Vagina (tissue), 2 donors: ENCODE measurements at regions not wholly inside any gene's neighbourhood (a gene's known extent, or its start where the extent isn't known, plus 50 kb on each side); places are given as distances from the start of the nearest gene placed in this dataset.
"Not testable (repeated sequence)": the region's sequence is repeated elsewhere in the genome, so short reads cannot be mapped to it uniquely, and the experiment has no call there.

ENCODE experiments used
- CTCF ChIP-seq, 3 experiments: fragments of 450-650 bp in 2 of 3; fragments of 200-600 bp in 1 of 3; sonication (generic) in 1 of 3; IDR thresholded peaks; one replicate each; pipeline ENCODE4 v1.5.1; 2017 to 2019; ENCODE audit warnings: antibody characterized with exemption in 3 of 3, mild to moderate bottlenecking in 2 of 3, moderate library complexity in 2 of 3
- POLR2AphosphoS5 ChIP-seq, 2 donors: sonication (generic); formaldehyde crosslinking; IDR thresholded peaks; one replicate each; pipeline ENCODE4 v1.9.0; 2017; ENCODE audit warnings: antibody characterized with exemption in 2 of 2, mild to moderate bottlenecking in 2 of 2, low read depth in 1 of 2; ENCODE audit not compliant: insufficient read depth in 1 of 2

GRCh38 chr17:20667712-20668111, 88.2 kb downstream of the CDRT15L2 start:
- TF ChIP-seq CTCF (IDR thresholded peaks at IDR 0.05); POLR2AphosphoS5 (IDR thresholded peaks at IDR 0.05; ENCODE audit: insufficient read depth in 1 of 2, low read depth in 1 of 2): not testable (repeated sequence)
